Loucy (cell line): ENCODE measurements at regions not wholly inside any gene's neighbourhood (a gene's known extent, or its start where the extent isn't known, plus 50 kb on each side); places are given as distances from the start of the nearest gene placed in this dataset.

Experiments
- H2AFZ ChIP-seq: fragments of 200-600 bp; sonication (generic); 2 replicates; pipeline ENCODE4 v1.6.0; 2016; ENCODE audit warnings: antibody characterized with exemption, mild to moderate bottlenecking, low read length, moderate library complexity
- H3F3A ChIP-seq: fragments of 200-600 bp; 2 replicates; pipeline ENCODE4 v1.6.0; 2016; ENCODE audit warnings: antibody characterized with exemption, low read depth, mild to moderate bottlenecking
- H3K27me3 ChIP-seq: fragments of 200-600 bp; sonication (generic); 2 replicates; pipeline ENCODE4 v1.6.1; 2014; ENCODE audit warnings: low read length, mild to moderate bottlenecking; ENCODE audit not compliant: insufficient read depth, poor library complexity, severe bottlenecking
- H3K36me3 ChIP-seq: fragments of 200-600 bp; sonication (generic); 2 replicates; pipeline ENCODE4 v1.6.1; 2016; ENCODE audit warnings: low read length; ENCODE audit not compliant: insufficient read depth
- H3K4me1 ChIP-seq: fragments of 200-600 bp; sonication (generic); 2 replicates; pipeline ENCODE4 v1.5.1; 2014; ENCODE audit warnings: low read length, mild to moderate bottlenecking; ENCODE audit not compliant: insufficient read depth, poor library complexity, severe bottlenecking
- H3K4me2 ChIP-seq: fragments of 200-600 bp; sonication (generic); 2 replicates; pipeline ENCODE4 v1.6.0; 2014; ENCODE audit warnings: antibody characterized with exemption, low read length, low read depth, mild to moderate bottlenecking; ENCODE audit not compliant: poor library complexity, severe bottlenecking
- H3K4me3 ChIP-seq: fragments of 200-600 bp; sonication (generic); 2 replicates; pipeline ENCODE4 v1.5.1; 2014; ENCODE audit warnings: low read length, mild to moderate bottlenecking, mixed read lengths; ENCODE audit not compliant: poor library complexity, severe bottlenecking
- H3K79me2 ChIP-seq: fragments of 200-600 bp; sonication (generic); 2 replicates; pipeline ENCODE4 v1.6.1; 2014; ENCODE audit warnings: low read length; ENCODE audit not compliant: insufficient read depth
- H3K9ac ChIP-seq: fragments of 200-600 bp; sonication (generic); 2 replicates; pipeline ENCODE4 v1.6.0; 2014; ENCODE audit warnings: mild to moderate bottlenecking, low read depth, low read length, moderate library complexity; ENCODE audit not compliant: poor library complexity, severe bottlenecking
- H3K9me2 ChIP-seq: fragments of 200-600 bp; sonication (generic); replicated peaks from 2 replicates; pipeline ENCODE4 v1.6.1; 2016; ENCODE audit warnings: low read depth, low read length, mixed read lengths
- H3K9me3 ChIP-seq: fragments of 200-600 bp; sonication (generic); 2 replicates; pipeline ENCODE4 v1.6.1; 2014; ENCODE audit warnings: mild to moderate bottlenecking, antibody characterized with exemption, low read length, low read depth; ENCODE audit not compliant: insufficient read depth
- H4K20me1 ChIP-seq: fragments of 200-600 bp; sonication (generic); 2 replicates; pipeline ENCODE4 v1.6.0; 2014; ENCODE audit warnings: antibody characterized with exemption, low read length, mild to moderate bottlenecking; ENCODE audit not compliant: insufficient read depth, poor library complexity, severe bottlenecking
- CTCF ChIP-seq: fragments of 200-600 bp; sonication (generic); conservative IDR thresholded peaks from 2 replicates; pipeline ENCODE4 v1.5.1; 2014; ENCODE audit warnings: mild to moderate bottlenecking, antibody characterized with exemption, low read length
- EZH2phosphoT487 ChIP-seq: fragments of 200-600 bp; IDR thresholded peaks from 2 replicates; pipeline ENCODE4 v1.6.1; 2018; ENCODE audit warnings: antibody characterized with exemption, mild to moderate bottlenecking, moderate library complexity, borderline replicate concordance

- no peaks in the 10 kb centered on the region for H3K79me2 ChIP-seq
- H4K20me1 ChIP-seq = no peaks in the 10 kb centered on the region
- H3K27me3 ChIP-seq = no peaks in the 10 kb centered on the region
- H3K36me3 ChIP-seq = no peaks in the 10 kb centered on the region
- no peak for TF ChIP-seq CTCF
- TF ChIP-seq EZH2phosphoT487 = no peak
- H3K4me2 ChIP-seq = no peak overlapping the region
- no peaks in the 10 kb centered on the region for H3K4me1 ChIP-seq
- H3F3A ChIP-seq = no peaks in the 10 kb centered on the region
- H3K9me3 ChIP-seq = no peaks in the 10 kb centered on the region
- H2AFZ ChIP-seq = no peak overlapping the region
- H3K9me2 ChIP-seq = no peaks in the 10 kb centered on the region
- H3K4me3 ChIP-seq = no peak overlapping the region
- no peak overlapping the region for H3K9ac ChIP-seq
Observed at GRCh38 chr6:115631028-115631427, 429.7 kb downstream of the FRK start.

- no peak overlapping the region for H3K4me3 ChIP-seq
- H4K20me1 ChIP-seq = no peaks in the 10 kb centered on the region
- H3K4me1 ChIP-seq = no peaks in the 10 kb centered on the region
- no peaks in the 10 kb centered on the region for H3K9me3 ChIP-seq
- no peaks in the 10 kb centered on the region for H3K27me3 ChIP-seq
- H3K9me2 ChIP-seq = no peaks in the 10 kb centered on the region
- no peak overlapping the region for H3K9ac ChIP-seq
- H2AFZ ChIP-seq = no peak overlapping the region
- H3K36me3 ChIP-seq = no peaks in the 10 kb centered on the region
- no peaks in the 10 kb centered on the region for H3F3A ChIP-seq
- H3K4me2 ChIP-seq = no peak overlapping the region
- no peak for TF ChIP-seq CTCF
- TF ChIP-seq EZH2phosphoT487 = no peak
- no peaks in the 10 kb centered on the region for H3K79me2 ChIP-seq
Observed at GRCh38 chr6:115630424-115631024, 430.2 kb downstream of the FRK start.

- TF ChIP-seq EZH2phosphoT487 = no peak
- TF ChIP-seq CTCF = no peak
- Histone ChIP-seq H3K9me2 (no peaks in the 10 kb centered on the region), H3K9ac (no peak overlapping the region), H2AFZ (no peak overlapping the region), H3K4me2 (no peak overlapping the region), H3K27me3 (no peaks in the 10 kb centered on the region), H3K4me3 (no peak overlapping the region), H3K79me2 (no peaks in the 10 kb centered on the region), H3F3A (no peaks in the 10 kb centered on the region), H4K20me1 (no peaks in the 10 kb centered on the region), H3K4me1 (no peaks in the 10 kb centered on the region), H3K9me3 (no peaks in the 10 kb centered on the region), H3K36me3 (no peaks in the 10 kb centered on the region)
Observed at GRCh38 chr6:115629415-115629814, 431.3 kb downstream of the FRK start.
